ENCODE measurements at regions not wholly inside any gene's neighbourhood (a gene's known extent, or its start where the extent isn't known, plus 50 kb on each side); places are given as distances from the start of the nearest gene placed in this dataset.

- no peaks in the 10 kb centered on the region for H3K4me1 ChIP-seq
- H3K9me3 ChIP-seq = no peaks in the 10 kb centered on the region
- H3K27ac ChIP-seq = no peak overlapping the region
- intact Hi-C loops (cut with DNase I; ENCODE audit: low total_unique reads) = no loop called here
- TF ChIP-seq, protein P1, sequence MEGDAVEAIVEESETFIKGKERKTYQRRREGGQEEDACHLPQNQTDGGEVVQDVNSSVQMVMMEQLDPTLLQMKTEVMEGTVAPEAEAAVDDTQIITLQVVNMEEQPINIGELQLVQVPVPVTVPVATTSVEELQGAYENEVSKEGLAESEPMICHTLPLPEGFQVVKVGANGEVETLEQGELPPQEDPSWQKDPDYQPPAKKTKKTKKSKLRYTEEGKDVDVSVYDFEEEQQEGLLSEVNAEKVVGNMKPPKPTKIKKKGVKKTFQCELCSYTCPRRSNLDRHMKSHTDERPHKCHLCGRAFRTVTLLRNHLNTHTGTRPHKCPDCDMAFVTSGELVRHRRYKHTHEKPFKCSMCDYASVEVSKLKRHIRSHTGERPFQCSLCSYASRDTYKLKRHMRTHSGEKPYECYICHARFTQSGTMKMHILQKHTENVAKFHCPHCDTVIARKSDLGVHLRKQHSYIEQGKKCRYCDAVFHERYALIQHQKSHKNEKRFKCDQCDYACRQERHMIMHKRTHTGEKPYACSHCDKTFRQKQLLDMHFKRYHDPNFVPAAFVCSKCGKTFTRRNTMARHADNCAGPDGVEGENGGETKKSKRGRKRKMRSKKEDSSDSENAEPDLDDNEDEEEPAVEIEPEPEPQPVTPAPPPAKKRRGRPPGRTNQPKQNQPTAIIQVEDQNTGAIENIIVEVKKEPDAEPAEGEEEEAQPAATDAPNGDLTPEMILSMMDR (IDR thresholded peaks at IDR 0.05) = no peak
- H3K27me3 ChIP-seq = peaks cover 0 to 34% of the 10 kb centered on the region in 2 donors
- no peak overlapping the region for H3K4me3 ChIP-seq
- DNase-seq = no peak
- H3K36me3 ChIP-seq = no peaks in the 10 kb centered on the region
These were observed 61.9 kb upstream of the BEGAIN start for GRCh38 chr14:100649173-100649519.

- Histone ChIP-seq H3K36me3 (no peaks in the 10 kb centered on the region), H3K27ac (no peak overlapping the region), H3K4me3 (no peak overlapping the region), H3K27me3 (peaks cover 0 to 50% of the 10 kb centered on the region in 2 donors), H3K9me3 (no peaks in the 10 kb centered on the region), H3K4me1 (peaks cover 0 to 5% (median 0%) of the 10 kb centered on the region in 4 donors)
- intact Hi-C loops (cut with DNase I; ENCODE audit: low total_unique reads) = loop anchor here (10.0 kb wide), 1 partner anchor 267 kb away; no protein-coding TSS in a partner anchor
- TF ChIP-seq, protein P1 (IDR thresholded peaks at IDR 0.05) = no peak
- DNase-seq = no peak
These were observed 64.8 kb upstream of the BEGAIN start for GRCh38 chr14:100651999-100652508.

GRCh38 chr14:100652744-100653143 is 65.5 kb upstream of the BEGAIN start:
- TF ChIP-seq, protein P1 (IDR thresholded peaks at IDR 0.05) = no peak
- Histone ChIP-seq H3K4me3 (no peak overlapping the region), H3K27ac (no peak overlapping the region), H3K9me3 (no peaks in the 10 kb centered on the region), H3K27me3 (peaks cover 0 to 52% of the 10 kb centered on the region in 2 donors), H3K36me3 (no peaks in the 10 kb centered on the region), H3K4me1 (peaks cover 0 to 5% (median 0%) of the 10 kb centered on the region in 4 donors)
- DNase-seq = no peak
- intact Hi-C loops (cut with DNase I; ENCODE audit: low total_unique reads) = loop anchor here (10.0 kb wide), 1 partner anchor 268 kb away; no protein-coding TSS in a partner anchor

- Histone ChIP-seq H3K27me3 (peaks cover 0 to 58% of the 10 kb centered on the region in 2 donors), H3K9me3 (no peaks in the 10 kb centered on the region), H3K36me3 (no peaks in the 10 kb centered on the region), H3K4me3 (no peak overlapping the region), H3K4me1 (peaks cover 0 to 5% (median 0%) of the 10 kb centered on the region in 4 donors), H3K27ac (no peak overlapping the region)
- no peak for DNase-seq
- TF ChIP-seq, protein P1 (IDR thresholded peaks at IDR 0.05) = peak in 1 of 2 experiments; percentile 4
- intact Hi-C loops (cut with DNase I; ENCODE audit: low total_unique reads) = loop anchor here (10.0 kb wide), 1 partner anchor 269 kb away; no protein-coding TSS in a partner anchor
These were observed 66.2 kb upstream of the BEGAIN start for GRCh38 chr14:100653409-100653808.

DNA sequence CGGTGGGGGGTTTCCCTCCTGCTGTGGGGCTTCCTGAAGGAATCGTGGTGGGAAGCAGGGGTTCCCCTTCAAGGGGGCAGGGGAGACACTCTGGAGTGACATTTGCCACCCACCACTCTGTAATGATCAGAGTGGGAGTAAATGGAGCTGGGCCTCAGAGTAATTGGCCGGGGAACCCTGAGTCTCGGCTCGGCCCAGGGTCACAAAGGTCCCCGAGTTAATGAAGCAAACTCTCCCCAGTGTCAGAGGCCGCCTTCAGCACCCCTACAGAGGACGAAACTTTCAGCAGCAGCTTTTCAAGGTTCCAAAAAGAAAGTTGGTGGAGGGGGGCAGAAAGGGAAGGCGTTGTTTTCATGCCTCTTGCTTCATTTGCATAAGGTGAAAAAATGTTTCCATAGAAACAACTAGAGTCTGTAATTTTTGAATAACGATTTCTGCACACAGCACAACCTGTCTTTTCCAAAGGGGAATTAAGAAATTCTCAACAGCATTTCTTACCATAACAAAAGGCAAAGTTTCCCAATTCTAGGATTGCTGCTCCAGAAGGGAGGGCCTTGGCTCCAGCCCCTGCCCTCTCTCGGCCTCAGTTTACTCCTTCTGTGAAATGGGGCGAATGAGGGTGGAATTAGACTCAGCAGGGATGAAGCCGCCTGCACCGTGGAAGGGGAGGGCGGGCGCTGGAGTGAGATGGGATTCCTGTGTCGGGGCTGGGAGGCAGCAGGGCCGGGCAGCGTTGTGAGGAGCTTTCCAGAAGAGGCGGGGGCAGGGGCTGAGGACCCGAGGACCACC is 67.0 kb upstream of the BEGAIN start:
- H3K36me3 ChIP-seq = no peaks in the 10 kb centered on the region
- intact Hi-C loops (cut with DNase I; ENCODE audit: low total_unique reads) = loop anchor here (10.0 kb wide), 1 partner anchor 269 kb away; no protein-coding TSS in a partner anchor
- peaks cover 0 to 5% (median 0%) of the 10 kb centered on the region in 4 donors for H3K4me1 ChIP-seq
- peaks cover 0 to 63% of the 10 kb centered on the region in 2 donors for H3K27me3 ChIP-seq
- H3K27ac ChIP-seq = no peak overlapping the region
- no peaks in the 10 kb centered on the region for H3K9me3 ChIP-seq
- no peak for DNase-seq
- no peak overlapping the region for H3K4me3 ChIP-seq
- TF ChIP-seq, protein P1 (IDR thresholded peaks at IDR 0.05) = no peak
